ENCODE measurements at regions not wholly inside any gene's neighbourhood (a gene's known extent, or its start where the extent isn't known, plus 50 kb on each side); places are given as distances from the start of the nearest gene placed in this dataset.

DNA sequence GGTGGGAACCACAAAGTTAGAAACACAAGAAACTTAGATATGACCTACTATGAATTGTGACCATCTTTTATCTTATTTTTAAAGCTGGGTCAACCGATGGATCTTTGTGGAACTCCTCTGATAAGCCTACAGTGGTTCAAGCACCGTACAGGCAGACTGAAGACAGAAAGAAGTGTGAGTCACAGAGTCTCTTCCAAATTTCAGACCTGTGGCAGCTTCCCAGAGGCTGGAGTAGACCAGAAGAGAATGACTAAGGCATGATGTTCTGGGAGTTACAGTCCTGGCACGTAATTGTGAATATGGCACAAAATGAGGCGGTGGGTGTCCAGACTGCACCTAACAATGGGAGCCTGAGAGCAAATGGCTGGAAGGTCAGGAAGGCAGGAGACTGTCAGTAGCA, 70.0 kb downstream of the LMO4 start:
- TF ChIP-seq, protein P1, sequence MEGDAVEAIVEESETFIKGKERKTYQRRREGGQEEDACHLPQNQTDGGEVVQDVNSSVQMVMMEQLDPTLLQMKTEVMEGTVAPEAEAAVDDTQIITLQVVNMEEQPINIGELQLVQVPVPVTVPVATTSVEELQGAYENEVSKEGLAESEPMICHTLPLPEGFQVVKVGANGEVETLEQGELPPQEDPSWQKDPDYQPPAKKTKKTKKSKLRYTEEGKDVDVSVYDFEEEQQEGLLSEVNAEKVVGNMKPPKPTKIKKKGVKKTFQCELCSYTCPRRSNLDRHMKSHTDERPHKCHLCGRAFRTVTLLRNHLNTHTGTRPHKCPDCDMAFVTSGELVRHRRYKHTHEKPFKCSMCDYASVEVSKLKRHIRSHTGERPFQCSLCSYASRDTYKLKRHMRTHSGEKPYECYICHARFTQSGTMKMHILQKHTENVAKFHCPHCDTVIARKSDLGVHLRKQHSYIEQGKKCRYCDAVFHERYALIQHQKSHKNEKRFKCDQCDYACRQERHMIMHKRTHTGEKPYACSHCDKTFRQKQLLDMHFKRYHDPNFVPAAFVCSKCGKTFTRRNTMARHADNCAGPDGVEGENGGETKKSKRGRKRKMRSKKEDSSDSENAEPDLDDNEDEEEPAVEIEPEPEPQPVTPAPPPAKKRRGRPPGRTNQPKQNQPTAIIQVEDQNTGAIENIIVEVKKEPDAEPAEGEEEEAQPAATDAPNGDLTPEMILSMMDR (IDR thresholded peaks at IDR 0.05; ENCODE audit: insufficient read depth, low read depth, low read length, missing control alignments): no peak
- H3K4me3 ChIP-seq (ENCODE audit: low read depth, low read length): no peak overlapping the region
- DNase-seq (ENCODE audit: low read depth): no peak

DNA sequence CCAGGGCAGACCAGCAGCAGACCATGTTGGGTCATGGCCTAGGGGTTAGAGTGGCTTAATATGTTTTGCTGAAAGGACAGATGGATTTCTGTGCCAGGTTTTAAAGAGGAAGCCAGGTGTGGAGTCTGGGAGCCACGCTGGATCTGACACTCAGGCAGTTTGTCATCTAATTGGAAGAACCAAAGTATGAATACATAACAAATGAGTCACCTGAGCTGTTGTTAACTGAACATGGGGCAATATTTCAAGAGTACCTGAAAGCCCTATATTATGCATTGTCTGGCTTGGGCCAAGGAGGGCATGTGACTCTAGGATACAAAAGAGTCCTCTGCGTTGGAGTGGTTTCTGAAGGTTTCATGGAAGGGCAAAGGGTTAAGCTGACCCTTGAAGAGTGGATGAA, 70.6 kb downstream of the LMO4 start:
- TF ChIP-seq, protein P1 (IDR thresholded peaks at IDR 0.05; ENCODE audit: insufficient read depth, low read depth, low read length, missing control alignments): no peak
- DNase-seq (ENCODE audit: low read depth): no peak
- H3K4me3 ChIP-seq (ENCODE audit: low read depth, low read length): no peak overlapping the region

DNA sequence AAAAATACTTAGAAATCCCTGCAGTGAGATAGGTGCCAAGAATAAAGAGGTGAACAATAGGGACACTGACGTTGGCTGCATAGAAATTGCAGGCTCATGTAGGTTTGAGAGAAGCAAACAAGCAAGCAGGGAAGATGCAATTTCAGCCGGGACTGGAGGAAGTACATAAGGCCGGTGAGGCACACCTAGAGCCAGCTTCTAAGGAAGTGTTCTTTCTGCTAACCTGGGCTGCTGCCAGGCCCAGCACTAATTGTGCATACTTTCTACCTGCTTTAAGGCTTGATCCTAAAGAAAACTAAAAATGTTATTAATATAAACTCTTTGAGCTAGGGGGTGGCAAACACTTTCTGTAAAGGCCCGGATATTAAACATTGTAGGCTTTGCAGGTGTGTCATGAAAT, 71.0 kb downstream of the LMO4 start:
- TF ChIP-seq, protein P1 (IDR thresholded peaks at IDR 0.05; ENCODE audit: insufficient read depth, low read depth, low read length, missing control alignments): no peak
- DNase-seq (ENCODE audit: low read depth): no peak

DNA sequence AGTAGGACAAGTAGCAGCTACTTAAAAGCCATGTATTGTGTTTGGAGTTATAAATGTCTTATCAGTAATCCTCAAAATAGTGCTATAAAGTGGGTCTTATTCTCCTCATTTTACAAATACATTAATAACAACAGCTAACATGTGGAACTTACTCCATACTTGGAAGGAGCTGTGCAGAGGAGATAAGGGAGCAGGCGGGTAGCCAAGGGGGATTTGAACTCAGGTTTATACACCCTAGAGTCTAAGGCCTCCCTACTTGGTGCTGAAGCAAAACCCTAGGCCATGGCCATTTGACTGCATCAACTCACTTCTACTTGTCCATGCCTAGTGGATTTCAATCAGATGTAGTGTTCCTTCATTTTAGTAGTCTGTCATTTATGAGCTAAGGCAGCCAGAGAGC, 72.1 kb downstream of the LMO4 start:
- TF ChIP-seq, protein P1 (IDR thresholded peaks at IDR 0.05; ENCODE audit: insufficient read depth, low read depth, low read length, missing control alignments): no peak
- DNase-seq (ENCODE audit: low read depth): no peak
- no peak overlapping the region for H3K4me3 ChIP-seq (ENCODE audit: low read depth, low read length)

More for the DNA sequence above, 71.0 kb downstream of the LMO4 start:
- H3K4me3 ChIP-seq (ENCODE audit: low read depth, low read length): no peak overlapping the region

DNA sequence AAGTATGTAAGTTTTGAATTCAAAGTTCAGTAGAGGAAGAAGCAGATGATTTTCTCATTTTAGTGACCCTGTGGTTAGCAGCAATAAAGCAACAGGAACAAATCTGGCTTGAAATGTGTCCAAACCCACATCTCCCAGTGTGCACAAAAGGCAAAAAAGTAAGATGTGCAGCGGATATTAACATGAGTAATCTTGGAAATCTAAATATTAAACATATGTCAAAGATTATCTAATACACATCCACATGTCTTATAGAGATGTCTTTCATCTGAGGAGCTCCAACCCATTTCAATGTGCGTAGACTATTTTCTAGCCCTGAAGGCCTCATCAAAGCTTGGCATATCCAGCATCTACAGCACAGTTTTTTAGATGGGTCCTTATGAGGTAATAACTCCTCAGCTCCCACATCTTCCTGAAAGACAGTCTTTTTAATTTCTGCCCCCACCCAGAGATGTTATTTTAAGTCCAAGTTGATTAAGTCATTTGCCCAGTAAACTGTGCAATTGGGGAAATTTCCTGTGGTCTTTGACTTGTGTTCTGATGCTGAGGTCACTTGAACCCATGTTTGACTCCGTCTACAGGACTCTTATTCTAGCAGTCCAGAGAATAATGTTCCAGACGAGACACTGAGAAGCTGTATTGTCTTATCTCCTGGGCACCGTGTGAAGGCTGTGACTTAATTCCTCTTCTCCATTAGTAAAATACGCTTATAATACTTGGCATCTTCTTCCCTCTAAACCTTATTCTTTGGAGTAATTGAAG, 73.7 kb downstream of the LMO4 start:
- TF ChIP-seq, protein P1 (IDR thresholded peaks at IDR 0.05; ENCODE audit: insufficient read depth, low read depth, low read length, missing control alignments): no peak
- no peak overlapping the region for H3K4me3 ChIP-seq (ENCODE audit: low read depth, low read length)
- DNase-seq (ENCODE audit: low read depth): no peak

DNA sequence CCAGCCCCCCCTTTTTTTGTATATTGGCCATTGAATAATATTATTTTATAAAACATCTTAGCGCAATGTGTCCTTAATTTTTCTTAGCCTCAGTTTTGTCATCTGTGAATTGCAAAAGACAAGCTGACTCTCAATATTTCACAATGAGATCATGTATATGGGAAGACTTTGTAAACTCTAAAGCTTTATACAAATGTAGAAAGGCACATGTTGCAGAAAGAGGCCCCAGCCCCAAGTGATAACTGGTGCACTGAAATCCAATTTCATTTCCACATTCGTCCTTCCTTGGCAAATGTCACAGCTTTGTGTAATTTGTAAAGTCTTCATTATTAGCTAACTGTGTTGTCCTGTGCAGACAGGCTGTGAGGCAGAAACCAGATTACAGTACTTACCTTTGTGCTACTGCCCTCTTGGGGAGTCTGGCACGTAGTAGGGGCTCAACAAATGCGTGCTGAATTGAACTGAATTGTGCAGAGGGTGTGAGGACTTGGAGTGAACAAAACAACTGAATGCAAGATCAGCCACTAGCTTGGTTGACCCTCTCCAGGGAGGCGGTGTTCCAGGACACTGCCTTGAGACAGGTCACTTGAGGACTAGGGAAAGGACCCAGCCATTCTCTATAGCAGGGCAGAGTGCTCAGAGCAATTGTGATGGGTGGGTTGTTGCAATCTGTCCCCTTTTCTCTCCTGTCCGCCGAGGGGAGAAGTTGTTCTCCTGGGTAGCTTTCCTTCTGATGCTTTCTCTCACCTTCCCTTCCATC, 74.6 kb downstream of the LMO4 start:
- TF ChIP-seq, protein P1 (IDR thresholded peaks at IDR 0.05; ENCODE audit: insufficient read depth, low read depth, low read length, missing control alignments): no peak
- DNase-seq (ENCODE audit: low read depth): no peak
- no peak overlapping the region for H3K4me3 ChIP-seq (ENCODE audit: low read depth, low read length)
